Endothelial cell of umbilical vein (primary cell): ENCODE measurements at regions not wholly inside any gene's neighbourhood (a gene's known extent, or its start where the extent isn't known, plus 50 kb on each side); places are given as distances from the start of the nearest gene placed in this dataset.

ENCODE experiments used
- BruUV-seq: library from RNA; stranded (reverse); fragments of 400-500 nt; replicated peaks from 2 replicates; lab custom pipeline; 2021; lab: Mats Ljungman, UMichigan
- CTCF ChIA-PET: fragments of 300-600, 350-600 bp; sonication (Branson Sonifier 250); formaldehyde crosslinking; loops from one replicate; lab custom pipeline; 2021; ENCODE audit warnings: antibody characterized with exemption, inconsistent platforms; lab: Charles Lee
- POLR2A ChIA-PET: fragments of 300-600, 350-600 bp; sonication (Branson Sonifier 250); formaldehyde crosslinking; loops from one replicate; lab custom pipeline; 2021; ENCODE audit warnings: antibody characterized with exemption, inconsistent platforms; lab: Charles Lee
- DNase-seq: peaks from one replicate; pipeline ENCODE4 v3.0.0-alpha.2; 2011; ENCODE audit warnings: low read depth, low spot score
- FAIRE-seq: peaks from 2 replicates; lab custom pipeline; 2011; peaks lifted over from hg19 to GRCh38; lab: Jason Lieb, UNC
- H2AFZ ChIP-seq: 2 replicates; pipeline ENCODE4 v1.6.0; 2012; ENCODE audit warnings: low read depth, low read length, control low read depth, inconsistent platforms
- H3K27ac ChIP-seq: 2 replicates; pipeline ENCODE4 v1.5.1; 2011; ENCODE audit warnings: low read depth, mild to moderate bottlenecking, control low read depth, low read length, moderate library complexity; ENCODE audit not compliant: insufficient read depth
- H3K27me3 ChIP-seq, 2 experiments: 2 replicates each; pipeline versions ENCODE4 v1.6.0 to v1.6.1; 2011; ENCODE audit warnings: low read length in 2 of 2, mixed read lengths in 1 of 2; ENCODE audit not compliant: control insufficient read depth in 2 of 2, insufficient read depth in 2 of 2
- H3K36me3 ChIP-seq, 2 experiments: 2 replicates in 1 of 2; 3 replicates in 1 of 2; pipeline ENCODE4 v1.5.1; 2011; ENCODE audit warnings: low read length in 2 of 2, mild to moderate bottlenecking in 1 of 2, moderate library complexity in 1 of 2; ENCODE audit not compliant: control insufficient read depth in 2 of 2, insufficient read depth in 2 of 2; ENCODE audit errors: extremely low read depth in 1 of 2
- H3K4me1 ChIP-seq: 3 replicates; pipeline ENCODE4 v1.5.1; 2011; ENCODE audit warnings: mild to moderate bottlenecking, low read length; ENCODE audit not compliant: control insufficient read depth, insufficient read depth; ENCODE audit errors: extremely low read depth
- H3K4me2 ChIP-seq: 2 replicates; pipeline ENCODE4 v1.6.1; 2011; ENCODE audit warnings: low read length, control low read depth, mixed read lengths; ENCODE audit not compliant: insufficient read depth
- H3K4me3 ChIP-seq, 3 experiments: fragments of 200-600 bp in 1 of 3; sonication (generic), shearing (Covaris generic) in 1 of 3; replicated peaks in 1 of 3; 2 replicates each; pipeline ENCODE4 v1.5.1; 2011 to 2016; ENCODE audit warnings: control low read depth in 3 of 3, low read length in 3 of 3, mild to moderate bottlenecking in 2 of 3, inconsistent platforms in 1 of 3, low read depth in 1 of 3, moderate library complexity in 1 of 3; ENCODE audit not compliant: insufficient read depth in 1 of 3
- H3K79me2 ChIP-seq: 2 replicates; pipeline ENCODE4 v1.6.0; 2012; ENCODE audit warnings: low read length, inconsistent platforms; ENCODE audit not compliant: control insufficient read depth, insufficient read depth
- H3K9ac ChIP-seq: replicated peaks from 2 replicates; pipeline ENCODE3; 2011; ENCODE audit warnings: low read length, control low read depth; ENCODE audit not compliant: insufficient read depth; ENCODE audit errors: extremely low read depth
- H3K9me1 ChIP-seq: replicated peaks from 3 replicates; pipeline ENCODE4 v1.6.0; 2011; ENCODE audit warnings: mild to moderate bottlenecking, low read length; ENCODE audit not compliant: control insufficient read depth, insufficient read depth; ENCODE audit errors: extremely low read depth
- H3K9me3 ChIP-seq: replicated peaks from 2 replicates; pipeline ENCODE4 v1.5.1; 2012; ENCODE audit warnings: low read length, inconsistent platforms; ENCODE audit not compliant: control insufficient read depth, insufficient read depth
- H4K20me1 ChIP-seq: replicated peaks from 2 replicates; pipeline ENCODE3; 2011; ENCODE audit warnings: mild to moderate bottlenecking, low read length; ENCODE audit not compliant: control insufficient read depth, insufficient read depth; ENCODE audit errors: extremely low read depth
- CTCF ChIP-seq, 2 donors: IDR thresholded peaks; 1 replicate in 1 of 2; 2 replicates in 1 of 2; pipeline ENCODE4 v1.5.1; 2011; ENCODE audit warnings: low read length in 2 of 2, mild to moderate bottlenecking in 2 of 2, moderate library complexity in 2 of 2, control low read depth in 1 of 2, inconsistent platforms in 1 of 2, low read depth in 1 of 2; ENCODE audit not compliant: insufficient read depth in 1 of 2; ENCODE audit errors: extremely low read depth in 1 of 2
- EZH2 ChIP-seq: IDR thresholded peaks from 2 replicates; pipeline ENCODE4 v1.6.1; 2012; ENCODE audit warnings: borderline replicate concordance, low read depth, mild to moderate bottlenecking, moderate library complexity, low read length, inconsistent platforms; ENCODE audit not compliant: severe bottlenecking
- FOS ChIP-seq: IDR thresholded peaks from 2 replicates; pipeline ENCODE4 v1.6.1; 2011; ENCODE audit warnings: mild to moderate bottlenecking, low read length, moderate library complexity, borderline replicate concordance; ENCODE audit not compliant: insufficient read depth
- GATA2 ChIP-seq: IDR thresholded peaks from 2 replicates; pipeline ENCODE4 v1.7.0; 2011; ENCODE audit warnings: low read depth, mild to moderate bottlenecking, moderate library complexity, mixed read lengths, low read length; ENCODE audit not compliant: insufficient read length, insufficient read depth
- JUN ChIP-seq: IDR thresholded peaks from 2 replicates; pipeline ENCODE4 v1.6.1; 2011; ENCODE audit warnings: borderline replicate concordance, low read depth; ENCODE audit not compliant: insufficient read length, insufficient read depth
- MAX ChIP-seq: IDR thresholded peaks from 2 replicates; pipeline ENCODE4 v1.6.1; 2011; ENCODE audit not compliant: insufficient read depth, insufficient read length
- MYC ChIP-seq: IDR thresholded peaks from one replicate; pipeline ENCODE4 v1.6.1; 2011; ENCODE audit warnings: mild to moderate bottlenecking, low read depth, low read length
- POLR2A ChIP-seq: IDR thresholded peaks from 2 replicates; pipeline ENCODE4 v1.6.1; 2012; ENCODE audit warnings: low read depth, mild to moderate bottlenecking, control low read depth, low read length
- POLR2AphosphoS5 ChIP-seq: IDR thresholded peaks from 2 replicates; pipeline ENCODE4 v1.6.1; 2012; ENCODE audit warnings: low read depth, mild to moderate bottlenecking, control low read depth, low read length, moderate library complexity; ENCODE audit not compliant: insufficient read depth
- dilution Hi-C: fragments of 300-500 bp; cut with MboI; formaldehyde crosslinking; loops from one replicate; pipeline ENCODE4 v1.15.0; 2019; ENCODE audit warnings: low sequenced_read_pairs; ENCODE audit not compliant: extremely low pct_ligation_motif_present
- intact Hi-C: fragments of 100-400 bp; cut with micrococcal nuclease; formaldehyde crosslinking; loops from one replicate; pipeline ENCODE4 v1.10.0; 2022

- no peak overlapping the region for H2AFZ ChIP-seq
- H3K27me3 ChIP-seq, result peaks cover 4 to 6% of the 10 kb centered on the region in 2 experiments
- ChIA-PET CTCF (interaction anchor here (1.5 kb wide), 1 partner anchor 10 kb away, joined by 4 read pairs; no protein-coding TSS in a partner anchor), POLR2A (no interaction called here)
- no peak overlapping the region for H3K4me2 ChIP-seq
- H3K9me3 ChIP-seq, result no peaks in the 10 kb centered on the region
- dilution Hi-C loops, result no loop called here
- FAIRE-seq (no peak), DNase-seq (no peak)
- no peaks in the 10 kb centered on the region for H3K9me1 ChIP-seq
- intact Hi-C loops, result no loop called here
- no peak overlapping the region for H3K9ac ChIP-seq
- no TSS peak for BruUV-seq
- TF ChIP-seq POLR2A (no peak), EZH2 (no peak), MAX (no peak), JUN (no peak), FOS (no peak), CTCF (IDR thresholded peaks at IDR 0.05; ENCODE audit: extremely low read depth in 1 of 2, insufficient read depth in 1 of 2, low read depth in 1 of 2, low read length in 2 of 2) (no peak), POLR2AphosphoS5 (no peak), MYC (no peak), GATA2 (no peak)
- no peaks in the 10 kb centered on the region for H4K20me1 ChIP-seq
- H3K36me3 ChIP-seq, result no peaks in the 10 kb centered on the region
- H3K4me1 ChIP-seq, result no peaks in the 10 kb centered on the region
- H3K79me2 ChIP-seq, result no peaks in the 10 kb centered on the region
- H3K4me3 ChIP-seq, result no peak overlapping the region
- no peak overlapping the region for H3K27ac ChIP-seq
Observed at GRCh38 chr4:151517896-151518295, 108.9 kb downstream of the FHIP1A start.
